Activated CD8-positive, alpha-beta memory T cell treated with anti-CD3 and anti-CD28 coated beads, Interleukin-2, amount 50 U/mL, for 48 hours (primary cell): ENCODE measurements at regions not wholly inside any gene's neighbourhood (a gene's known extent, or its start where the extent isn't known, plus 50 kb on each side); places are given as distances from the start of the nearest gene placed in this dataset.

ENCODE experiments used
- DNase-seq: peaks from one replicate; pipeline ENCODE4 v3.0.0-alpha.2; 2020

GRCh38 chr2:226680719-226681118, 118.9 kb downstream of the IRS1 start:
- no peak for DNase-seq

DNA sequence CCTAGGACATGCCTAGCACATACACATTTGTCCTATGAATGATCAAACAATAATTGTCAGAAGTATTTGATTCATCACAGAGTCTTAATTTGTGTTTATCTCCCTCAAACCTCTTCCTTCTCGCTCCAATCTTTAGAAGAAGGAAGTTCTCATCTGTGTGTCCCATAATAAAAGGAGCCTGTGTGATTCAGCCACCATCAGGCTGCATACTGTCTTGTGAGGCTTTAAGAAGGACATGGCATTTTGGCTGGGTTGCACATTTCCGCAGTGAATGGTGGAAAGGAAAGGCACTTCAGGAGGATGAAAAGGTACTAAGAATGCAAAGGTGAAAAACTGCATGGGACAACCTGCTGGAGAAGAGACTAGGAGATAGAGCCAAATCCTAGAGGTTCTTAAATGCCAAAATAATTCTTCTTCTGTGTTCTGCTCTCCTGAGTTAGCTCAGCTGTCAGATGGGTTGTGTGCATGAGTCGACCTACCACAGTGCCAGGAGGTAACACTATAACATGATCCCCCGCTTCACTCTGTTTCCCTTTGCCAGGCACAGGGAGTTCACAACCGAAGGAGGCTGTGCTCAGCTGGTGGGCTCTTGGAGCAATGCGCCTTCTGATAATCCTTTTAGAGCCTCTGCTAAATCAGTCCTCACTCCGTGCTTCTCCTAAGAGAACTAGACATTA, 120.1 kb downstream of the IRS1 start:
- no peak for DNase-seq

DNA sequence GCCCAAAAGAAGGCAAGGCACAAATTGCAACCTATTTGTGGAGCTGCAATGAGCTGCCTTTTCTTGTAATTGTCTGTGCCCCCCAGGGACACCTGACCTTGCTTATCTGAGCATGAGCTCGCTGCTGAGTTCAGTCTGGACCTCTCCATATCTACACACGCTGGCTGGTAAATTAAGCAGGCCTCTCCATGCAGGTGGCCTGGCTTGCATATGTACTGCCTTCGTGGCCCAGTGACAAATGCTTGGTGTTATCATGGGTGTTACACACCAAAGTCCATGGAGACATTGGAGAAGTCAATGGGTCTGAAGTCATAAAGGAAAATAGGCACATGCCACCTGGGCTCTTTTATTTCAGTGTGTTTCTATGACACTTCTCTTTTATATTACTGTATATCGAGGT, 121.2 kb downstream of the IRS1 start:
- DNase-seq: no peak

GRCh38 chr2:226677080-226677479, 122.5 kb downstream of the IRS1 start:
- no peak for DNase-seq

- DNase-seq: no peak
Measured at GRCh38 chr2:226676618-226677017, 123.0 kb downstream of the IRS1 start.

GRCh38 chr2:226674123-226674522, 125.5 kb downstream of the IRS1 start:
- DNase-seq: no peak

DNA sequence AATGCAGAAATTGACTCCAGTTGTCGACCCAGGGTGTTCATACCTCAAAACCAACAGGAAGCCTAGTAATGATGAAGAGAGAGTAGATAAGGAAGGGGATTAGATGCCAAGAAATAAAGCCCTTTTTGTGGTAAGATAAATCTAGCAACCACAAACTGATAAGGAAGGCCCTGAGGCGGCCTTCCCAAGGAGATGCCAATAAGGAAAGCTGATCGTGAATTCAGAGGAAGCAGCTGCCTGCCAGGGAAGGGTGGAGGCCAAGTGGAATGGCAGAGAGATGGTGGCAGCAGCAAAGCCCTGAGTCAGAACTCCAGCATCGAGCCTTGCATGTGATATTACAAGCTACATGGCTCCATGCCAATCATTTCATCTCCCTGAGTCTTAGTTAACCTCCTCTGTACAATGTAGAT, 126.3 kb downstream of the IRS1 start:
- DNase-seq: no peak

GRCh38 chr2:226671141-226671676, 128.4 kb downstream of the IRS1 start:
- DNase-seq: no peak

GRCh38 chr2:226669905-226670304, 129.7 kb downstream of the IRS1 start:
- no peak for DNase-seq

DNA sequence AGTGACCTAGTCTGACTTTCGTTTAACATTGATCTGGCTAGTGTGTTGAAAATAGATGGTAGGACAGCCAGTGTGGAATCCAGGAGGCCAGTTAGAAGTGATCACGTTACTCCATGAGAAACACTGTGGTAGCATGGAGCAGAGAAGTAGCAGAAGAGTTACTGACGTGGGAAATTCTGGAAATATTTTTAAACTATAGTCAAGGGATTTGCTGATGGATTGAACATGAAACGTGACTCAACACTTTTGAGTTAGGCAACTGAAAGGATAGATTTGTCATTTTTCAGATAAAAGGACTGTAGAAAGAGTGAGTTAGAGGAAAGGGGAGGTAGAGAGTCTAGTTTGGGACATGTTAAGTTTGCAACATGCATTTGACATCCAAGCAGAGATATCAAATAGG, 130.4 kb downstream of the IRS1 start:
- no peak for DNase-seq

GRCh38 chr2:226667736-226668135, 131.9 kb downstream of the IRS1 start:
- no peak for DNase-seq

- no peak for DNase-seq
Measured at GRCh38 chr2:226665306-226665831, 134.3 kb downstream of the IRS1 start.

DNA sequence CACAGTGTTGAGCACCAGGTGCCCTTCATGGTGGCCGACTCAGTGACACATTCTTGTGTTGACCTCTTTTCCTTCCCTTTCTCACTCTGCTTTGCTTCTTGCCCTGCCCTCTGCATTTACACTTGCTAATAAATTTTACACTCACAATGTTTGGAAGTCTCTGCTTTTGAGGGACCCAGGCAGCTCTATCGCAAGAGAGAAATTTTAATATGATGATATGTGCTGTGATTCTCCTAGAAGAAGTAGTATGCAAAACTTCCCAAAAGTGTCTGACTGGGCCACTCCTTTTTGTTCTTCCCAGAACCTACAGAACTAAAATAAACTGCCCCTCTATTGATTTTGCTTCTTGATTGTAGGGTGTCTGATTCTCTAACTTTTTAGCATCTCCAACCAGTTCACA, 135.0 kb downstream of the IRS1 start:
- DNase-seq: no peak

- DNase-seq: no peak
Measured at GRCh38 chr2:226664140-226664539, 135.5 kb downstream of the IRS1 start.

DNA sequence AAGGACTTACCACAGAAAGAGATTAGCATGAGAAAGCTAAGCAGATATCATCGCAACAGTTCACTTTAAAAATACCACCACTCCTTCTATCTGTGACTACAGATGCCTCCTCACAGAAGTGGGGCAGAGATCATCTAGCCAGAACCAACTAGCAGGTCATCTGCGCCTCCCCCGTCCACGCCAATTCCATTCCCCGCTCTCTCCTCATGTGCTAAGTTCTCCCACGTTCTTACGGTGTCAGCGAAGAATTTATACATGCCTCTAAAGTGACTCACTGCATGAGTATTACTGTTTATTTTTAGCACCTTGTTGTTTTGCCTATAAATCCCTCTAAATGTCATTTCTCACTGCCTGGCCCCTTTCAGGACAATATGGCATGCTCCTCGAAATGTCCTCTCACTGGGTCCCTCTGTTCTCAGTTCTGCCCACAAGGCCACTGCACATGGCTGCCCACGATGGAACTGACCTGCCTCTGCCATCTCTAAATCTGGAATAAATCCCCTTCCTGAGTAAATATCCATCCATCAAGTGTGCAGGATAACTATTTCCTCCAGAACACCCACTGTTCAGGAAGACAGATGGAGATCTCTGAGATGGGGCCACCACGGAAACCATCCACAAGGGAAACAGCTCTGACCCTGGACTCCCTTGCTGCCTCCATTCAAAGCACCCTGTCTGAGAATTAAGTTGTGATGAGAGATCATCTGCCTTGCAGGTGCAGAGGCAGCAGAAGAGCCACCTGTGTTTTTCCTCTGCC, 137.7 kb downstream of the IRS1 start:
- no peak for DNase-seq

- DNase-seq: no peak
Measured at GRCh38 chr2:226660526-226660925, 139.1 kb downstream of the IRS1 start.

DNA sequence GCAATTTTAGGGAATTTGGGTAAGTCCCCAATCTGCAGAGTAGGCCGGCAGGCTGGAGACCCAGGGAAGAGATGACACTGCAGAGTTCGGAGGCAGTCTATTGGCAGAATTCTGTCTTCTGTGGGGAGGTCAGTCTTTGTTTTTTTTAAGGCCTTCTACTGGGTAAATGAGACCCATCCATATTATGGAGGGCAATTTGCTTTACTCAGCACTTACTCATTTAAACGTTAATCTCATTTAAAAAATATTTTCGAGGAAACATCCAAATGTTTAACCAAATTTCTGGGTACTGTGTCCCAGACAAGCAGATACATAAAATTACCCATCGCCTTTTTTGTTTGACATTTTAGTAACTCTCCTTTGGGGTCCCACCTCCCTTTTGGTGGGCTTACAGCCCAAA, 139.5 kb downstream of the IRS1 start:
- no peak for DNase-seq

DNA sequence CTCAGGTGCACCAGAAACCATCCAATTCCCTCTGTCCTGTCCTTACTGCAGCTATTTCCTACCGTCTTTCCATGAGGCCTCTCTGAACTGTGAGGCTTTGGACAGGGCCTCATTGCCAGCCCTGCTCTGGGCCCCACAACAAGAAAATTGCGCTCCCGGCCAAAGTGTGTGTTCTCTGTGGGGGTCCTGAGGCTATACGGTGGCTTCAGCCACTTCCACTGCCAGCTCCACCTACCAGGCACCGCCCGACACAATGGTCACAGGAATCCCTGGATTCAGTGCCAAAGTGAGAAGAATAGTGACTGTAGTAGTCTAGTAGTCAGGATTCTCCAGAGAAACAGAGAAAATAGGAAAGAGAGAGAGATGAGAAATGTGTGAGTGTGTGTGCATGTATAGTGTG, 140.2 kb downstream of the IRS1 start:
- DNase-seq: no peak

GRCh38 chr2:226658555-226658954, 141.1 kb downstream of the IRS1 start:
- no peak for DNase-seq

DNA sequence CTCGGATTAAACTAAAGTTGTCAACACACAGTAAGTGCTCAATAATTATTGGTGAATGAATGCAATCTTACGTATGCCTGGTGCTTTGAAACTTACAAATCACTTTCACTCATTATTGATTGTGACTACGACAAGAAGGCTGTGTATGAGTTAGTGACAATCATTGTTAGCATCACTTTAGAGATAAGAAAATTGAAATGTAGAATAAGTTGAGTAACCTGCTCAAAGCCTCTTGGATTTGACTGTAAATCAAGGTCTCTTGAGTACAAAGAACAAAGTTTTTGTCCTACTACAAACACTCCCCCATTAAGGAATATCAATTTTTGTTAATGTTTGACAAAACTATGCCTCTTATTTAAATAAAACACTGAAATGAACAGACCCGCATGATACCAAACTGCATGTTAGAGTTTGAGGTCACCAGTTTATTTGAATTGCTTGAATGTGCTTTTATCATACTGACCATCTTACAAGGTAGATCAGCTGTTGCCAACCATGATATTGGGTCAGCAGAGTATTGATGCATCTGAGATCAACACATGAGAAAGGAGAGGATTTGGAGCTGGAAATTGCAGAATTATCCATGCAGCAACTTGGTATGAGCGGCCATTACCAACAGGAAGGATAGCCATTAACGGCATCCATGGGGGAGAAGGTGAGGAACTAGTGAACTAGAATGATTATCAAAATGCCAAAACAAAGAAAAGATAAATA, 142.1 kb downstream of the IRS1 start:
- no peak for DNase-seq

DNA sequence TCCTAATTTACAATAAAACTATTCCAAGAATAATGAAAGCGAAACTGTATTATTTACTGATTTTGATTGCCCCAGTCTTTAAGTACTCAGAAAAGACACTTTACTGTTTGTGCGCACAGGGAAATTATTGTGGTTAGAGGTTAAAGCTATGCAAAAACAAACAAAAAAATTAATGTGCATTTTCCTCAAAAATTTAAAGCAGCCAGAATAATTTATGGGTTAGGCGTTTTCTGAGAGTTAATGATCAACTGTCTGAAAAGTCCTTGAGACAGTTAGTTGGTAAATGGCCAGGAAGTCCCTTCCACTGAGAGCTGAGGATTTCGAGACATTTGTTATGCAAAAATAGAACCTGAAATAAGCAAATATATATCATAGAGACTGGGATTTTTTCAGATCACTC, 143.3 kb downstream of the IRS1 start:
- no peak for DNase-seq

- DNase-seq: no peak
Measured at GRCh38 chr2:226655871-226656270, 143.7 kb downstream of the IRS1 start.

DNA sequence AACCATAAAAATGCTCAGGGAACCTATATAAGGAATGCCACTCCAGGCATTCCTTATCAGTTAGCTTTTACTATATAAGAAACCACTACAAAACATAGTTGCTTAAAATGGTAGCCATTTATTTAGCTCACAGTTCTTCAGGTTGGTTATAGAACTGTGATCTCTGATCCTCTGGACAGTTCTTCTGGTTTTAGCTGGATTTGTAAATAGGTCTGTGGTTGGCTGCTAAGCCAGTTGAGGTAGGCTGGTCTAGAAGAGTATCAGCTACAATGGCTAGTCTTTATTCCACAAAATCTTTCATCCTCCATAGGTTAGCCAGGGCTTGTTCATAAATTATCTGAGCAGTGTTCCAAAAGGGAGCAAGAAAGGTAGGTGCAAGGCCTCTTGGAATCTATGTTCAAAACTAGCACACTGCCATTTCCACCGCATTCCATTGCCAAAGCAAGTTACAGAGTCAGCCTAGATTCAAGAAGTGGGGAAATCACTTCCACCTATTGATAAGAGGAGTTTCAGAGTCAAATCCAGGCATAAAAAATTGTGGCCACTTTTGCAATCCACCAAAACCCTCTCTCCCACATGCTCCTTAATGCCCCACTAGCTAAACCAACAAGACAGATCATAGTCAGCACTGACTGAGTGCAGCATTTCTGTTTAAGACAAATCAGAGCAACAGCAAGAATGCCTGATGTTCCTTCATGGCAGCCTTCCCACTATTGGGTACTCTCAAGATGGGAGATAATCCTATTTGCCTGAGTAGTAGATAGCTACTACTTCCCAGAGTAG, 146.4 kb downstream of the IRS1 start:
- DNase-seq: no peak
